SU-DHL-6 (cell line): ENCODE measurements at regions not wholly inside any gene's neighbourhood (a gene's known extent, or its start where the extent isn't known, plus 50 kb on each side); places are given as distances from the start of the nearest gene placed in this dataset.

ENCODE experiments used
- CTCF ChIP-seq: fragments of 200-600 bp; sonication (generic); IDR thresholded peaks from one replicate; pipeline ENCODE4 v1.5.1; 2017; ENCODE audit warnings: antibody characterized with exemption, mild to moderate bottlenecking, low read length, moderate library complexity; ENCODE audit not compliant: insufficient read depth, poor library complexity, severe bottlenecking
- EZH2phosphoT487 ChIP-seq: fragments of 200-600 bp; sonication (generic), shearing (Covaris generic); conservative IDR thresholded peaks from 2 replicates; pipeline ENCODE4 v1.6.1; 2018; ENCODE audit warnings: mild to moderate bottlenecking, antibody characterized with exemption, low read length, moderate library complexity, mixed read lengths

GRCh38 chr14:43105305-43105704, 1401.8 kb downstream of the FSCB start:
- TF ChIP-seq CTCF (no peak), EZH2phosphoT487 (no peak)
